ENCODE measurements at regions not wholly inside any gene's neighbourhood (a gene's known extent, or its start where the extent isn't known, plus 50 kb on each side); places are given as distances from the start of the nearest gene placed in this dataset.

DNA sequence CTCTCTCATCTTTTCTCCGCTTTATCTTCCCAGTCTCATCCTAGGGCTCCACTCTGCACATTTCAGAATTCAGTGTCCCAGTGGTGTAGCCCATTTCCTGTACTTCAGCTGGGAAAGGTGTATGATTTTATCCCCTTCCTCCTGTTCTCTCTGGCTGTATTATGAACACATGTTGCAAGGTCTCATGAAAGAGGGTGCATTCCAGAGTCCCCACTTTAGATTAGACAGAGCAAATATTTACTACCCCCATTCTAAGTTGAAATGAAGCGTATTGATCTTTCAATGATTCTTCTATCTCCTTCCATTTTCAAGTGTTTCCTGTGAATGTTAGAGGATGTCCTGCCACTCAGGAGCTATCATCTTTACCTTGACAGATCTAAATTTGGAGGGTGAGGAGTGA is 123.2 kb downstream of the WIF1 start:
- intact Hi-C loops (cut with DNase I), result no loop called here
- Histone ChIP-seq H3K4me3 (no peak overlapping the region), H3K4me1 (replicated peaks in 1 of 2) (peaks cover 0 to 10% of the 10 kb centered on the region in 2 donors), H3K9me3 (replicated peaks in 1 of 3) (no peaks in the 10 kb centered on the region), H3K27me3 (no peaks in the 10 kb centered on the region), H3K27ac (no peak overlapping the region), H3K36me3 (replicated peaks in 1 of 2) (no peaks in the 10 kb centered on the region)
- TF ChIP-seq POLR2A (IDR thresholded peaks at IDR 0.05), result no peak
- TF ChIP-seq, protein P1, sequence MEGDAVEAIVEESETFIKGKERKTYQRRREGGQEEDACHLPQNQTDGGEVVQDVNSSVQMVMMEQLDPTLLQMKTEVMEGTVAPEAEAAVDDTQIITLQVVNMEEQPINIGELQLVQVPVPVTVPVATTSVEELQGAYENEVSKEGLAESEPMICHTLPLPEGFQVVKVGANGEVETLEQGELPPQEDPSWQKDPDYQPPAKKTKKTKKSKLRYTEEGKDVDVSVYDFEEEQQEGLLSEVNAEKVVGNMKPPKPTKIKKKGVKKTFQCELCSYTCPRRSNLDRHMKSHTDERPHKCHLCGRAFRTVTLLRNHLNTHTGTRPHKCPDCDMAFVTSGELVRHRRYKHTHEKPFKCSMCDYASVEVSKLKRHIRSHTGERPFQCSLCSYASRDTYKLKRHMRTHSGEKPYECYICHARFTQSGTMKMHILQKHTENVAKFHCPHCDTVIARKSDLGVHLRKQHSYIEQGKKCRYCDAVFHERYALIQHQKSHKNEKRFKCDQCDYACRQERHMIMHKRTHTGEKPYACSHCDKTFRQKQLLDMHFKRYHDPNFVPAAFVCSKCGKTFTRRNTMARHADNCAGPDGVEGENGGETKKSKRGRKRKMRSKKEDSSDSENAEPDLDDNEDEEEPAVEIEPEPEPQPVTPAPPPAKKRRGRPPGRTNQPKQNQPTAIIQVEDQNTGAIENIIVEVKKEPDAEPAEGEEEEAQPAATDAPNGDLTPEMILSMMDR (IDR thresholded peaks at IDR 0.05), result no peak
- no peak for DNase-seq
- 56 to 89% (median 82%) methylated on average over 2 of the region's 2 CpGs for WGBS, 4 donors

DNA sequence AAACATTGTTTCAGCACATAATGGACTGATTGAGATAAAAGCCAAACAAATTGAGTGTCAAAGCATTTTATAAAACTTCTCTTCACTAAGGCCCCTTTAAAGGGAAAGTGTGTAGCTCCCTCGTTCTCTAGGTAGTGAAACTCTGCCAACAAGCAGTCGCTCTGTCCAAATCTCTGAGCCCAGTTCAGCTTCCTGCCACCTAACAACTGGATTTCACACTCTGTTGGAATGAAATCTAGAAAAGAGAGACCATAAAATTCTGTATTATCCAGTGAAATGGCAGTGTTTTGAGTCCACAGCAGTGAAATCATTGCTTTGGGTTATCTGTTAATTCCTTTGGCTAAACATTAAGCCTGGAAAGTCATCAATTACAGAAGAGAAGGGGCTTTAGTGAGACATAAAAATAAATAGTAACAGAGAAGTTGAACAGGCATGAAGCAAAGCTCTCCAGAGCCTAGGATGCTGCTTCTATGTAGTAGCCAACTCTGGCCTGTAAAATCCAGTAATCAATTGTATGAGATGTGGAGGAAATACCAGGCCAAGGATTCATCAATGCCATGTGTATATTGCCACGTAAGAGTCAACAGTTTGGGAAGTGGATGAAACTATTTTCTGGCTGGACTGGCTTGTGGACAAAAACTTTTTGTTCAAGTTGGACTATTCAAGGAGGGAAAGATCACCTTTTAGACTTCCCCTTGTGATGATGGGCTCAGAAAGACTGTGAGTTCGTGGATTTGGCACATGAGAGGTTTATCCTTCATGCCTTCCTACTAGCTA is 122.5 kb downstream of the WIF1 start:
- Histone ChIP-seq H3K27me3 (no peaks in the 10 kb centered on the region), H3K27ac (no peak overlapping the region), H3K4me3 (no peak overlapping the region), H3K36me3 (replicated peaks in 1 of 2) (no peaks in the 10 kb centered on the region), H3K4me1 (replicated peaks in 1 of 2) (peaks cover 0 to 10% of the 10 kb centered on the region in 2 donors), H3K9me3 (replicated peaks in 1 of 3) (no peaks in the 10 kb centered on the region)
- no peak for DNase-seq
- intact Hi-C loops (cut with DNase I), result no loop called here
- no peak for TF ChIP-seq POLR2A (IDR thresholded peaks at IDR 0.05)
- TF ChIP-seq, protein P1 (IDR thresholded peaks at IDR 0.05), result no peak
- 39 to 53% (median 43%) methylated on average over 4 of the region's 4 CpGs for WGBS, 4 donors

- Histone ChIP-seq H3K27me3 (no peaks in the 10 kb centered on the region), H3K4me1 (replicated peaks in 1 of 2) (peaks cover 0 to 10% of the 10 kb centered on the region in 2 donors), H3K4me3 (no peak overlapping the region), H3K27ac (no peak overlapping the region), H3K9me3 (replicated peaks in 1 of 3) (no peaks in the 10 kb centered on the region), H3K36me3 (replicated peaks in 1 of 2) (no peaks in the 10 kb centered on the region)
- DNase-seq, result no peak
- intact Hi-C loops (cut with DNase I), result no loop called here
- TF ChIP-seq POLR2A (IDR thresholded peaks at IDR 0.05), result no peak
- TF ChIP-seq, protein P1 (IDR thresholded peaks at IDR 0.05), result no peak
- WGBS, 4 donors, result 62 to 73% (median 64%) methylated on average over 1 of the region's 1 CpG
Observed at GRCh38 chr12:64999148-64999425, 122.0 kb downstream of the WIF1 start.

Small RNA genes in the stretch of these regions (small RNA-seq; reads per million reads assigned to genes)
- gene RNU6ATAC42P, result 0 reads per million in 2 donors

Measured in adrenal gland (tissue), 9 donors.